HG02970 (cell line): ENCODE measurements at regions not wholly inside any gene's neighbourhood (a gene's known extent, or its start where the extent isn't known, plus 50 kb on each side); places are given as distances from the start of the nearest gene placed in this dataset.
"Not testable (repeated sequence)": the region's sequence is repeated elsewhere in the genome, so short reads cannot be mapped to it uniquely, and the experiment has no call there.

ENCODE experiments used
- ATAC-seq: cut with Tn5 transposase; IDR thresholded peaks from one replicate; pipeline ENCODE4 v1.9.1; 2021; ENCODE audit warnings: mild to moderate bottlenecking, moderate library complexity, moderate number of reproducible peaks; ENCODE audit not compliant: unreplicated experiment, low FRiP score

GRCh38 chr9:89943728-89944127 lies 338.9 kb downstream of the GADD45G start:
- ATAC-seq, result no peak

DNA sequence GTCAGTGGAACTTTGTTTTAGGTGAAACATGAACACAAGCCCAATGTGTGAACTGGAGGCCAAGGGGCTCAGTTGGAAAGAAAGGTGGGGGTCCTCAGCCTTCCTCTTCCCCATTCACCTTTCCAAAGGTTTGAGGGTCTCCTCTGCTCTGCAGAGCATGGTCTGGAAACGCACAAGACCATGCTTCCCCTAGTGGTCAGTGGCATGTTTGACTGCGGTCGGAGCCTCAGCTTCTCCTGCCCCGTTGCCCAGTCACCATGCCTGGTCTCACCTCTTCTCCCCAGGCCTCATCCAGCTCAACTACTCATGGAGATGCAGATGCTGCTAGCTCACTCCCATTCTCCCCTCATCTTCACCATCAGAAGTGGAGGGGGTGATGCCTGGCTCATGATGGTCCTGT lies 340.3 kb downstream of the GADD45G start:
- ATAC-seq, result no peak

DNA sequence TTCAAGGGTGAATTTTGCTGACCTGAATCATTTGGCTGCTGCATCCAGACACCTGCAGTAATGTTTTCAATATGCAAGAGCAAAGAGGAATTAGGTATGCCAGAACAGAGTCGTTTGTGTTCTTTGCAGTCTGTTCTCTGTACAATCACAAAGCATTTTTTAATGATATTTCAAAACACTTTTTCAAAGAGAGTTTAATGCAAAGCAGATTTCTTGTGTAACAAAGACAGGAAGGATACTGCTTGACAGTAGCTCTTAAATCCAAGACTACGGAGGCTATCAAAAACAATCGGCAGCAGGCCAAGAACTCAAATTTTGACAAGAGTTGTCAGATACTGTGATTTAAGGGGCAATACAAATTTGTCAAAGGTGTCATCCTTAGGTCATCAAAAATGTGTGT lies 341.9 kb downstream of the GADD45G start:
- ATAC-seq, result no peak

DNA sequence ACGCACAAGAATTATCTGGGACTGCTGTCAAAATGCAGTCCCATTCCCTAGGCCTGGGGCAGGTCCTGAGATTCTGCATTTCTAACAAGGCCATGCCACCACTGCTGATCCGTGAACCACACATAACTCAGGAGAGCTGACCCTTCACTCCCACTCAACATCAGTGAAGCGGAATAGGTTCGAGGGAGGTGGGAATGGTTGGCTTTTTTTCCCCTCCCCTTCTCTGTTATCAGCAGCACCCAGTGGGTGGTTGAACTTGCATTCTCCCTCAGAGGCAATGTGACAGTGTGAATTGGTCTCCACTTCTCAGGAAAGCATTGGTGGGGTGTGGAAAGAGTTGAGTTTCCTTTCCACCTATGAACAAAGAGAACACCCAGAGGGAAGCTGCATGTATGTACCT lies 344.3 kb downstream of the GADD45G start:
- no peak for ATAC-seq

DNA sequence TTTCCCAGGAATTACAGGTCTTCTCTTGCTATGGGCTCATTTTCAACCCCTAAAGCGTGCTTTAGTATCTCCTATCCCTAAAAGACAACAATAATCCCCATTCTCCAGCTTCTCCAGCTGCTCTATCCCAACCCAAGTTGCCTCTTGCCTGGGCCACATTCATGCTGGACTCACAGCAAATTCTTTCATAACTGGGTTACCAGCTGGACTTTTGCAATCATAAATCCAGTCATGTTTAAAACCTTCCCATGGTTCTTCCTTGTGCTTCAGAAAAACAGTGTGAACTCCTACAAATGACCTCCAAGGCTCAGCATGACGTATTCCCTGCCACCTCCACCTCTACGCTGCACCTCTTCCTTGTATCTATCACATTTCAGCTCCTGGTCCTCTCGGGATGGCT lies 346.9 kb downstream of the GADD45G start:
- ATAC-seq, result no peak

DNA sequence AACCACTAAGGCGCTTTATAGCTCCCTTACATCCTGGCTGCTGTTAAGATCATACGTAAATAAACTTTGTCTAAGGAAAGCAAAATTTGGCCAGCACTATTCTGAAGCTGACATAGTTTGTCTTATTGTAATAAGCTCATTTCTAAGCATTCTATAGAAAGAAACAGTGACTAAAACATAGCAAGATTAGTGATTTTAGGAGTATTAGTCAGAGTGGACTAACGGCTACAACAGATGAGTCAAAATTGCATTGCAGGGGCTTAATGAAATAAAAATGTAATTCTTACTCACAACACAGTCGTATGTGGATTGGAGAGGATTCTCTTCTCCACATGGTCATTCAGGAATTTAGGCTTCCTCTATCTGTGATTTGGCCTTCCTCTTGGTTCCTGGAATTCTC lies 347.6 kb downstream of the GADD45G start:
- no peak for ATAC-seq

- not testable (repeated sequence) for ATAC-seq
Observed at GRCh38 chr9:89953263-89953662, 348.5 kb downstream of the GADD45G start.

GRCh38 chr9:89953824-89954615 lies 349.2 kb downstream of the GADD45G start:
- ATAC-seq, result no peak

GRCh38 chr9:89955144-89955543 lies 350.3 kb downstream of the GADD45G start:
- ATAC-seq, result no peak

GRCh38 chr9:89955626-89956025 lies 350.8 kb downstream of the GADD45G start:
- ATAC-seq, result no peak

GRCh38 chr9:89956331-89956730 lies 351.5 kb downstream of the GADD45G start:
- ATAC-seq, result no peak

DNA sequence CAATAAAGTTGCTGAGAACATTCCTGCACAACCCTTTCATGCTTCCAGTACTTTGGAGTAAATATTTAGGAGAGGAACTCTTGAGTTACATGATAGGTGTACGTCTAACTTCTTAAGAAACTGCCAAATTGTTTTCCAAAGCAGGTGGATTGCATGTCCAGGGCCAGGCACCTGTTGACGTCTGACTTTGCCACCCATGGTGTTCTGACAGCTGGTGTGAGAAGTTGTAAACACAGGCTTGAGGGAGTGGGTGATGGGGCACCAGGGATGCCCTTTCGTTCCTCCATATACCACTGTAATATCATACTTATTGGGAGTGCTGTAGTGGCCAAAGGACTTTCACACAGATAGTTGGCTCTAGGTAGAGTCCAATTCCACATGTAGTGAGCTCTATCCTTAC lies 352.1 kb downstream of the GADD45G start:
- no peak for ATAC-seq

DNA sequence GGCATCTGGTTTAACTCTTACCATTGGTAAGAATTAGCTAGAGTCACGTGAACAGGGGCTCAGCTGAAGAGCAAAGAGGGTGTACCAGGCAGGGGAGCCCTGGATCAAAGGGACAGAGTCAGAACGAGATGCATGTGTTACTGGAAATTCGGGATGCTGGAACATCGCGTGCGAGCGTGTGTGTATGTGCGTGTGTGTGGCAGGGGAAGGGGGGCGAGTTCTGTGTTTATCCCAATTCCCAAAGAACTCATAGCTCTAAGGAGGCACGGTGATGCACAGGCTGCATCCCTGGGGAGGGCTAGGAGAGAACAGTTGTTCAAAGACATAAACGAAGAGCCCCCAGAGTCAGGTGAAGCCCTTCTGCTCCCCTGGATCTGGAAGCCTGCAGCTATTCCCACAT lies 353.3 kb downstream of the GADD45G start:
- ATAC-seq, result no peak

DNA sequence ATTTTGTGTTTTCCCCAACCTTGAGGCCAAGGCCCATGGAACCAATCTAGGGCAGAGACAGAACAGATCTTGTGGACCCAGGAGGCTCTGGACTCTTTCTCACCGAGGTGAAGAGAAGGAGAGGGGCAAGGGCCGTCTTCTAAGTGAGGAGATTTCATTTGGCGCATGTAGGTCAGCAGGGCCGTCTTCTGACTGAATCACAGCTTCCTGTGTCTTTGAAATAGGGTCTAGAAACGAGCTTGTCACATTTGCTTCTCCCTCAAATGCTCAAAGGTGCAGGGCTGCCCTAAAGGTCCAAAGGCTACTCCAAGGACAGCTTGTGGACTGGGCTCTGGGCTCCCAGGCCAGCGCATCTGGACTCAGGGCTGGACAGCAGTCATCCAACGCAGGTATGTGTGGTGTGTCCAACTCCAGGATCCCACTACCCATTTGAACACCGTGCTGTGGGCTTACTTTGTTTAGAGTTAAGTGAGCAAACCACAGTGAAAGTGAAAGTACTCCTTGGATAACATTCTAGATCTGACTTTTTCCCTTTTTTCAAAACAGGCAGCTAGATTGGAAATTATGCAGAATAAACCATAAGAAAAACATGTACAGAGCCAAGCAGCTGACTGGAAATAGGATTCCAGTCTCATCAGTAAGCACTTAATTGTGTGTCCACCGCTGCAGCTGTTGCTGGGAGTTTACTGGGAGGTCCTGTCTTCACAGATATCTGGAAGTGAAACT lies 357.0 kb downstream of the GADD45G start:
- no peak for ATAC-seq

- no peak for ATAC-seq
Observed at GRCh38 chr9:89963280-89963679, 358.5 kb downstream of the GADD45G start.

GRCh38 chr9:89967527-89967926 lies 362.7 kb downstream of the GADD45G start:
- no peak for ATAC-seq

GRCh38 chr9:89969156-89969675 lies 364.4 kb downstream of the GADD45G start:
- no peak for ATAC-seq

GRCh38 chr9:89969881-89970639 lies 365.2 kb downstream of the GADD45G start:
- ATAC-seq, result no peak

- no peak for ATAC-seq
Observed at GRCh38 chr9:89970701-89971100, 365.9 kb downstream of the GADD45G start.

DNA sequence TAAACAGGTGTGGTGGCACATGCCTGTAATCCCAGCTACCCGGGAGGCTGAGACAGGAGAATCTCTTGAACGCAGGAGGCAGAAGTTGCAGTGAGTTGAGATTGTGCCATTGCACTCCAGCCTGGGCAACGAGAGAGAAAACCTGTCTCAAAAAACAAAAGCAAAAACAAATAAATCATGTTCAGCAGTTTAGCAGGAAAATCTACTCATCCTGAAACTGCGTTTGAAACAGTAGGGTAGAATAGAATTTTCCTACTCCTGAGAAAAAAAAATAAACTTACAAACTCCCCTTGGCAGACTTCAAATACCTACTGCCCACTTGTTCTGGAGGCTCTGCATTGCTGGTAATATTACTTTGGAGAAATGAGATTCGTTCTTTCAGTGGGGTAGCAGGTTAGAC lies 367.7 kb downstream of the GADD45G start:
- no peak for ATAC-seq

GRCh38 chr9:89974582-89974981 lies 369.8 kb downstream of the GADD45G start:
- ATAC-seq, result no peak
